ENCODE measurements at regions not wholly inside any gene's neighbourhood (a gene's known extent, or its start where the extent isn't known, plus 50 kb on each side); places are given as distances from the start of the nearest gene placed in this dataset.

DNA sequence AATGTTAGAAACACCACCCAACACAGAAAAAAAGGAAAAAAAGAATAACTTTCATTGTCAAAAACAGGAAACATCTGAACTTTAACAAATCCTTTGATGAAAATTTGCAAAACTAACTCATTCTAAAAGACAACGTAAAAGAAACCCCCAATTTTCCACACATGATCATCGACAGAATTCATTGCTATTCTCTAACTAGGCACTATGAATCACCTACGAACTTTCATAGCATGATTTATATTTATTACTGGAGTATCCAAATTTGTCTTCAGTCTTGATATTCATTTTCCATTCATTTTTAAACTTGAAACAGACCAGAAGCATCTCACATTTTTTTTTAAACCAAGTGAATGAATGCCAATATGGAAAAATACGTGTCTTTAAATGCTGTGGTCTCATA is 514.6 kb downstream of the TLE4 start:
- Histone ChIP-seq H3K9ac (ENCODE audit: control insufficient read depth, extremely low read depth, insufficient read depth, low read length) (no peak overlapping the region), H3K9me3 (ENCODE audit: control insufficient read depth, low read depth, low read length) (no peaks in the 10 kb centered on the region), H3K9me1 (ENCODE audit: control insufficient read depth, extremely low read depth, insufficient read depth, low read length) (no peaks in the 10 kb centered on the region), H3K36me3 (ENCODE audit: control insufficient read depth in 2 of 2, extremely low read depth in 1 of 2, insufficient read depth in 2 of 2, low read length in 2 of 2) (no peaks in the 10 kb centered on the region), H4K20me1 (ENCODE audit: control insufficient read depth, extremely low read depth, insufficient read depth, low read length) (no peaks in the 10 kb centered on the region), H3K4me3 (ENCODE audit: control insufficient read depth in 2 of 3, extremely low read depth in 1 of 3, insufficient read depth in 2 of 3, low read depth in 1 of 3, low read length in 3 of 3) (no peak overlapping the region), H3K27ac (ENCODE audit: control insufficient read depth, insufficient read depth, low read length) (no peak overlapping the region), H3K4me1 (ENCODE audit: control insufficient read depth, extremely low read depth, insufficient read depth, low read length) (no peaks in the 10 kb centered on the region), H2AFZ (ENCODE audit: control insufficient read depth, low read length) (no peak overlapping the region), H3K27me3 (ENCODE audit: control insufficient read depth, extremely low read depth, insufficient read depth, low read length) (no peaks in the 10 kb centered on the region), H3K79me2 (ENCODE audit: control insufficient read depth, insufficient read depth, low read length) (no peaks in the 10 kb centered on the region), H3K4me2 (ENCODE audit: control insufficient read depth, extremely low read depth, insufficient read depth, low read depth, low read length) (no peak overlapping the region)
- FAIRE-seq (no peak), DNase-seq (ENCODE audit: low read depth, low spot score) (no peak)
- dilution Hi-C loops (cut with MboI; ENCODE audit: extremely low pct_ligation_motif_present, low sequenced_read_pairs): no loop called here
- no peak for TF ChIP-seq EZH2 (IDR thresholded peaks at IDR 0.05; ENCODE audit: low read length)
- TF ChIP-seq, protein P1, sequence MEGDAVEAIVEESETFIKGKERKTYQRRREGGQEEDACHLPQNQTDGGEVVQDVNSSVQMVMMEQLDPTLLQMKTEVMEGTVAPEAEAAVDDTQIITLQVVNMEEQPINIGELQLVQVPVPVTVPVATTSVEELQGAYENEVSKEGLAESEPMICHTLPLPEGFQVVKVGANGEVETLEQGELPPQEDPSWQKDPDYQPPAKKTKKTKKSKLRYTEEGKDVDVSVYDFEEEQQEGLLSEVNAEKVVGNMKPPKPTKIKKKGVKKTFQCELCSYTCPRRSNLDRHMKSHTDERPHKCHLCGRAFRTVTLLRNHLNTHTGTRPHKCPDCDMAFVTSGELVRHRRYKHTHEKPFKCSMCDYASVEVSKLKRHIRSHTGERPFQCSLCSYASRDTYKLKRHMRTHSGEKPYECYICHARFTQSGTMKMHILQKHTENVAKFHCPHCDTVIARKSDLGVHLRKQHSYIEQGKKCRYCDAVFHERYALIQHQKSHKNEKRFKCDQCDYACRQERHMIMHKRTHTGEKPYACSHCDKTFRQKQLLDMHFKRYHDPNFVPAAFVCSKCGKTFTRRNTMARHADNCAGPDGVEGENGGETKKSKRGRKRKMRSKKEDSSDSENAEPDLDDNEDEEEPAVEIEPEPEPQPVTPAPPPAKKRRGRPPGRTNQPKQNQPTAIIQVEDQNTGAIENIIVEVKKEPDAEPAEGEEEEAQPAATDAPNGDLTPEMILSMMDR (optimal IDR thresholded peaks at IDR 0.05 in 1 of 3, IDR thresholded peaks at IDR 0.05 in 1 of 3, conservative IDR thresholded peaks at IDR 0.05 in 1 of 3; ENCODE audit: extremely low read depth in 1 of 3, insufficient read depth in 2 of 3, low read length in 3 of 3): no peak

DNA sequence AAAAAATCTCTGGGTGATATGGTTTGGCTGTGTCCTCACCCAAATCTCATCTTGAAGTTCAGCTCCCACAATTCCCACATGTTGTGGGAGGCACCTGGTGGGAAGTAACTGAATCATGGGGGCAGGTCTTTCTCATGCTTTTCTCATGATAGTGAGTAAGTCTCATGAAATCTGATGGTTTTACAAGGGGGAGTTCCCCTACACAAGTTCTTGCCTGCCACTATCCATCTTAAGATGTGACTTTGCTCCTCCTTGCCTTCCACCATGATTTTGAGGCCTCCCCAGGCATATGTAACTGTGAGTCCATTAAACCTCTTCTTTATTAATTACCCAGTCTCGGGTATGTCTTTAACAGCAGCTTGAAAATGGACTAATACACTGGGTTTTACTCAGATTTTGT is 513.9 kb downstream of the TLE4 start:
- no peak overlapping the region for H2AFZ ChIP-seq (ENCODE audit: control insufficient read depth, low read length)
- no peak overlapping the region for H3K4me3 ChIP-seq (ENCODE audit: control insufficient read depth in 2 of 3, extremely low read depth in 1 of 3, insufficient read depth in 2 of 3, low read depth in 1 of 3, low read length in 3 of 3)
- H3K27ac ChIP-seq (ENCODE audit: control insufficient read depth, insufficient read depth, low read length): no peak overlapping the region
- TF ChIP-seq, protein P1 (optimal IDR thresholded peaks at IDR 0.05 in 1 of 3, IDR thresholded peaks at IDR 0.05 in 1 of 3, conservative IDR thresholded peaks at IDR 0.05 in 1 of 3; ENCODE audit: extremely low read depth in 1 of 3, insufficient read depth in 2 of 3, low read length in 3 of 3): no peak
- no peak for TF ChIP-seq EZH2 (IDR thresholded peaks at IDR 0.05; ENCODE audit: low read length)
- H3K9me1 ChIP-seq (ENCODE audit: control insufficient read depth, extremely low read depth, insufficient read depth, low read length): no peaks in the 10 kb centered on the region
- no peaks in the 10 kb centered on the region for H3K79me2 ChIP-seq (ENCODE audit: control insufficient read depth, insufficient read depth, low read length)
- no peaks in the 10 kb centered on the region for H3K4me1 ChIP-seq (ENCODE audit: control insufficient read depth, extremely low read depth, insufficient read depth, low read length)
- no peak for FAIRE-seq
- H3K9ac ChIP-seq (ENCODE audit: control insufficient read depth, extremely low read depth, insufficient read depth, low read length): no peak overlapping the region
- H3K27me3 ChIP-seq (ENCODE audit: control insufficient read depth, extremely low read depth, insufficient read depth, low read length): no peaks in the 10 kb centered on the region
- DNase-seq (ENCODE audit: low read depth, low spot score): no peak
- no peaks in the 10 kb centered on the region for H3K9me3 ChIP-seq (ENCODE audit: control insufficient read depth, low read depth, low read length)
- no peak overlapping the region for H3K4me2 ChIP-seq (ENCODE audit: control insufficient read depth, extremely low read depth, insufficient read depth, low read depth, low read length)
- no peaks in the 10 kb centered on the region for H4K20me1 ChIP-seq (ENCODE audit: control insufficient read depth, extremely low read depth, insufficient read depth, low read length)
- dilution Hi-C loops (cut with MboI; ENCODE audit: extremely low pct_ligation_motif_present, low sequenced_read_pairs): no loop called here
- no peaks in the 10 kb centered on the region for H3K36me3 ChIP-seq (ENCODE audit: control insufficient read depth in 2 of 2, extremely low read depth in 1 of 2, insufficient read depth in 2 of 2, low read length in 2 of 2)
